ENCODE measurements at regions not wholly inside any gene's neighbourhood (a gene's known extent, or its start where the extent isn't known, plus 50 kb on each side); places are given as distances from the start of the nearest gene placed in this dataset.

GRCh38 chr3:150036780-150037179, 66.1 kb upstream of the PFN2 start:
- TF ChIP-seq CTCF (IDR thresholded peaks at IDR 0.05; ENCODE audit: insufficient read depth, missing control alignments), result no peak
- DNase-seq (ENCODE audit: insufficient read length, low spot score) (no peak), FAIRE-seq (no peak)

- no peak for DNase-seq (ENCODE audit: insufficient read length, low spot score)
- no peak for FAIRE-seq
- no peak for TF ChIP-seq CTCF (IDR thresholded peaks at IDR 0.05; ENCODE audit: insufficient read depth, missing control alignments)
Measured at GRCh38 chr3:150035910-150036612, 65.4 kb upstream of the PFN2 start.

- TF ChIP-seq CTCF (IDR thresholded peaks at IDR 0.05; ENCODE audit: insufficient read depth, missing control alignments), result no peak
- no peak for DNase-seq (ENCODE audit: insufficient read length, low spot score)
- FAIRE-seq, result no peak
Measured at GRCh38 chr3:150035301-150035779, 64.6 kb upstream of the PFN2 start.

- TF ChIP-seq CTCF (IDR thresholded peaks at IDR 0.05; ENCODE audit: insufficient read depth, missing control alignments), result no peak
- FAIRE-seq (no peak), DNase-seq (ENCODE audit: insufficient read length, low spot score) (no peak)
Measured at GRCh38 chr3:150033721-150034120, 63.0 kb upstream of the PFN2 start.

GRCh38 chr3:150030841-150031240, 60.1 kb upstream of the PFN2 start:
- FAIRE-seq, result no peak

GRCh38 chr3:150023239-150023636, 52.5 kb upstream of the PFN2 start:
- DNase-seq (ENCODE audit: insufficient read length, low spot score) (no peak), FAIRE-seq (no peak)
- no peak for TF ChIP-seq CTCF (IDR thresholded peaks at IDR 0.05; ENCODE audit: insufficient read depth, missing control alignments)

More at GRCh38 chr3:150030841-150031240, 60.1 kb upstream of the PFN2 start:
- no peak for DNase-seq (ENCODE audit: insufficient read length, low spot score)
- TF ChIP-seq CTCF (IDR thresholded peaks at IDR 0.05; ENCODE audit: insufficient read depth, missing control alignments), result no peak

Data from D721Med (cell line).